RWPE1 (cell line): ENCODE measurements at regions not wholly inside any gene's neighbourhood (a gene's known extent, or its start where the extent isn't known, plus 50 kb on each side); places are given as distances from the start of the nearest gene placed in this dataset.

Source experiments
- CTCF ChIA-PET: fragments of 350-600 bp; sonication (Branson Sonifier 250); formaldehyde crosslinking; extraction: SDS; loops from one replicate; lab custom pipeline; 2021; lab: Yijun Ruan, JAX
- POLR2A ChIA-PET: fragments of 400-600 bp; formaldehyde crosslinking; extraction: SDS; loops from one replicate; lab custom pipeline; 2020; ENCODE audit warnings: antibody characterized with exemption; ENCODE audit not compliant: low non-redundant PET; lab: Yijun Ruan, JAX
- DNase-seq: peaks from one replicate; pipeline ENCODE4 v3.0.0; 2012; ENCODE audit warnings: low spot score
- H3K27ac ChIP-seq: fragments of 450-650 bp; 2 replicates; pipeline ENCODE4 v1.5.1; 2017
- CTCF ChIP-seq: fragments of 450-650 bp; conservative IDR thresholded peaks from 2 replicates; pipeline ENCODE4 v1.5.1; 2017; ENCODE audit warnings: low read depth, mild to moderate bottlenecking

- no peak for DNase-seq
- CTCF ChIA-PET, result no interaction called here
Measured at GRCh38 chr10:78426181-78426580, 392.5 kb downstream of the RPS24 start.

GRCh38 chr10:78427497-78428031 lies 393.9 kb downstream of the RPS24 start:
- TF ChIP-seq CTCF, result no peak
- CTCF ChIA-PET, result interaction anchor here (0.6 kb wide), 1 partner anchor 814 kb away, joined by 6 read pairs; no protein-coding TSS in a partner anchor
- no peak for DNase-seq
- H3K27ac ChIP-seq, result no peak overlapping the region
- POLR2A ChIA-PET, result no interaction called here

More at GRCh38 chr10:78426181-78426580, 392.5 kb downstream of the RPS24 start:
- no peak for TF ChIP-seq CTCF
- POLR2A ChIA-PET, result no interaction called here
- no peak overlapping the region for H3K27ac ChIP-seq

GRCh38 chr10:78428579-78428978 lies 394.9 kb downstream of the RPS24 start:
- ChIA-PET CTCF (interaction anchor here (0.8 kb wide), 2 partner anchors 382 to 558 kb away, joined by 3 to 4 read pairs; no protein-coding TSS in a partner anchor), POLR2A (no interaction called here)
- no peak for TF ChIP-seq CTCF
- no peak for DNase-seq
- H3K27ac ChIP-seq, result no peak overlapping the region

GRCh38 chr10:78429984-78430383 lies 396.3 kb downstream of the RPS24 start:
- TF ChIP-seq CTCF, result no peak
- ChIA-PET CTCF (interaction anchor here (0.6 kb wide), 1 partner anchor 117 kb away, joined by 3 read pairs; no protein-coding TSS in a partner anchor), POLR2A (no interaction called here)
- H3K27ac ChIP-seq, result no peak overlapping the region
- DNase-seq, result no peak

- no peak for TF ChIP-seq CTCF
- no peak for DNase-seq
- POLR2A ChIA-PET, result no interaction called here
- H3K27ac ChIP-seq, result no peak overlapping the region
- CTCF ChIA-PET, result interaction anchor here (1.0 kb wide), 1 partner anchor 763 kb away, joined by 3 read pairs; no protein-coding TSS in a partner anchor
Measured at GRCh38 chr10:78432583-78432982, 398.9 kb downstream of the RPS24 start.

- ChIA-PET CTCF (interaction anchor here (1.0 kb wide), 1 partner anchor 762 kb away, joined by 3 read pairs; no protein-coding TSS in a partner anchor), POLR2A (no interaction called here)
Measured at GRCh38 chr10:78433076-78433595, 399.5 kb downstream of the RPS24 start.

More at GRCh38 chr10:78433076-78433595, 399.5 kb downstream of the RPS24 start:
- no peak for TF ChIP-seq CTCF
- H3K27ac ChIP-seq, result no peak overlapping the region
- no peak for DNase-seq
